ENCODE measurements at regions not wholly inside any gene's neighbourhood (a gene's known extent, or its start where the extent isn't known, plus 50 kb on each side); places are given as distances from the start of the nearest gene placed in this dataset.
A peak's percentile ranks its signal among the peaks of the same experiment; 100 is the strongest.

GRCh38 chr10:113320987-113321386 lies 231.9 kb upstream of the HABP2 start:
- peak in 2 of 4 donors; percentile 50 to 53 for ATAC-seq
- Histone ChIP-seq H3K36me3 (no peaks in the 10 kb centered on the region), H3K4me1 (no peaks in the 10 kb centered on the region), H3K4me3 (no peak overlapping the region), H3K9me3 (no peaks in the 10 kb centered on the region), H3K27me3 (no peaks in the 10 kb centered on the region), H3K27ac (peak overlapping the region in 1 of 3 donors; percentile 35)
- WGBS (ENCODE audit: insufficient coverage, low coverage, low lambda C conversion rate, missing lambda C conversion rate): 67% methylated on average over 6 of the region's 6 CpGs
- TF ChIP-seq CTCF (IDR thresholded peaks at IDR 0.05) (no peak), POLR2A (IDR thresholded peaks at IDR 0.05) (no peak)
- no peak for DNase-seq
- intact Hi-C loops (cut with DNase I): no loop called here

- H3K36me3 ChIP-seq: no peaks in the 10 kb centered on the region
- no peaks in the 10 kb centered on the region for H3K9me3 ChIP-seq
- no peak overlapping the region for H3K27ac ChIP-seq
- no peak for DNase-seq
- TF ChIP-seq POLR2A (IDR thresholded peaks at IDR 0.05): no peak
- TF ChIP-seq CTCF (IDR thresholded peaks at IDR 0.05): no peak
- ATAC-seq: peak; percentile 48 to 68 (median 61)
- intact Hi-C loops (cut with DNase I): no loop called here
- H3K4me3 ChIP-seq: no peak overlapping the region
- no peaks in the 10 kb centered on the region for H3K27me3 ChIP-seq
- 70% methylated on average over 3 of the region's 4 CpGs for WGBS (ENCODE audit: insufficient coverage, low coverage, low lambda C conversion rate, missing lambda C conversion rate)
- no peaks in the 10 kb centered on the region for H3K4me1 ChIP-seq
These were observed 230.0 kb upstream of the HABP2 start for GRCh38 chr10:113322843-113323242.

- no peak for DNase-seq
- Histone ChIP-seq H3K9me3 (no peaks in the 10 kb centered on the region), H3K36me3 (no peaks in the 10 kb centered on the region), H3K4me1 (no peaks in the 10 kb centered on the region), H3K27ac (no peak overlapping the region), H3K4me3 (no peak overlapping the region), H3K27me3 (no peaks in the 10 kb centered on the region)
- intact Hi-C loops (cut with DNase I): no loop called here
- ATAC-seq: no peak
- TF ChIP-seq POLR2A (IDR thresholded peaks at IDR 0.05): no peak
- TF ChIP-seq CTCF (IDR thresholded peaks at IDR 0.05): no peak
- 61% methylated on average over 4 of the region's 4 CpGs for WGBS (ENCODE audit: insufficient coverage, low coverage, low lambda C conversion rate, missing lambda C conversion rate)
These were observed 228.9 kb upstream of the HABP2 start for GRCh38 chr10:113323985-113324384.

GRCh38 chr10:113326160-113327111 lies 226.4 kb upstream of the HABP2 start:
- no peaks in the 10 kb centered on the region for H3K4me1 ChIP-seq
- no peak for DNase-seq
- H3K36me3 ChIP-seq: no peaks in the 10 kb centered on the region
- H3K9me3 ChIP-seq: no peaks in the 10 kb centered on the region
- peak in 1 of 4 donors; percentile 65 for ATAC-seq
- 64% methylated on average over 4 of the region's 5 CpGs for WGBS (ENCODE audit: insufficient coverage, low coverage, low lambda C conversion rate, missing lambda C conversion rate)
- H3K27ac ChIP-seq: no peak overlapping the region
- H3K4me3 ChIP-seq: no peak overlapping the region
- H3K27me3 ChIP-seq: no peaks in the 10 kb centered on the region
- no peak for TF ChIP-seq POLR2A (IDR thresholded peaks at IDR 0.05)
- no peak for TF ChIP-seq CTCF (IDR thresholded peaks at IDR 0.05)
- intact Hi-C loops (cut with DNase I): no loop called here

All from right lobe of liver (tissue), 6 donors.